Stimulated activated CD4-positive, alpha-beta T cell treated with anti-CD3 and anti-CD28 coated beads, TNF-alpha, amount 100 ng/mL, for 4 hours (primary cell): ENCODE measurements at regions not wholly inside any gene's neighbourhood (a gene's known extent, or its start where the extent isn't known, plus 50 kb on each side); places are given as distances from the start of the nearest gene placed in this dataset.

Experiments used
- DNase-seq, 3 experiments: peaks; one replicate each; pipeline ENCODE4 v3.0.0-alpha.2; 2020; ENCODE audit warnings: low read depth in 3 of 3

GRCh38 chr17:72501404-72502370 is 380.9 kb downstream of the SOX9 start:
- DNase-seq = no peak

- no peak for DNase-seq
Measured at GRCh38 chr17:72502371-72503341, 381.8 kb downstream of the SOX9 start.

GRCh38 chr17:72503556-72503955 is 382.7 kb downstream of the SOX9 start:
- DNase-seq = no peak

GRCh38 chr17:72504783-72505182 is 384.0 kb downstream of the SOX9 start:
- no peak for DNase-seq

- no peak for DNase-seq
Measured at GRCh38 chr17:72506773-72507172, 386.0 kb downstream of the SOX9 start.

GRCh38 chr17:72507370-72507769 is 386.6 kb downstream of the SOX9 start:
- no peak for DNase-seq

GRCh38 chr17:72510351-72511016 is 389.7 kb downstream of the SOX9 start:
- DNase-seq = no peak

- DNase-seq = no peak
Measured at GRCh38 chr17:72511242-72511641, 390.4 kb downstream of the SOX9 start.

GRCh38 chr17:72511874-72512273 is 391.1 kb downstream of the SOX9 start:
- no peak for DNase-seq

- no peak for DNase-seq
Measured at GRCh38 chr17:72512649-72513556, 392.1 kb downstream of the SOX9 start.

- no peak for DNase-seq
Measured at GRCh38 chr17:72514321-72514861, 393.6 kb downstream of the SOX9 start.

- no peak for DNase-seq
Measured at GRCh38 chr17:72514891-72515290, 394.1 kb downstream of the SOX9 start.

GRCh38 chr17:72515291-72516065 is 394.7 kb downstream of the SOX9 start:
- DNase-seq = no peak

- DNase-seq = no peak
Measured at GRCh38 chr17:72516772-72517399, 396.1 kb downstream of the SOX9 start.

- DNase-seq = no peak
Measured at GRCh38 chr17:72517413-72518158, 396.8 kb downstream of the SOX9 start.

- DNase-seq = no peak
Measured at GRCh38 chr17:72518159-72518732, 397.4 kb downstream of the SOX9 start.

- DNase-seq = no peak
Measured at GRCh38 chr17:72518753-72519597, 398.2 kb downstream of the SOX9 start.
